K562 (cell line): ENCODE measurements at regions not wholly inside any gene's neighbourhood (a gene's known extent, or its start where the extent isn't known, plus 50 kb on each side); places are given as distances from the start of the nearest gene placed in this dataset.

ENCODE experiments used
- TRIM28 ChIP-seq: fragments of 450-650 bp; IDR thresholded peaks from 2 replicates; pipeline ENCODE4 v1.6.1; 2017
- TF ChIP-seq, protein P1 (sequence below): fragments of 250-450 bp; sonication (Bioruptor Pico); IDR thresholded peaks from 2 replicates; pipeline ENCODE4 v1.4.0; 2020
- TF ChIP-seq, protein P2 (sequence below): fragments of 200-800 bp; sonication (Bioruptor generic); IDR thresholded peaks from 2 replicates; pipeline ENCODE4 v1.6.1; 2017; ENCODE audit warnings: missing genetic modification characterization, missing compliant biosample characterization

DNA sequence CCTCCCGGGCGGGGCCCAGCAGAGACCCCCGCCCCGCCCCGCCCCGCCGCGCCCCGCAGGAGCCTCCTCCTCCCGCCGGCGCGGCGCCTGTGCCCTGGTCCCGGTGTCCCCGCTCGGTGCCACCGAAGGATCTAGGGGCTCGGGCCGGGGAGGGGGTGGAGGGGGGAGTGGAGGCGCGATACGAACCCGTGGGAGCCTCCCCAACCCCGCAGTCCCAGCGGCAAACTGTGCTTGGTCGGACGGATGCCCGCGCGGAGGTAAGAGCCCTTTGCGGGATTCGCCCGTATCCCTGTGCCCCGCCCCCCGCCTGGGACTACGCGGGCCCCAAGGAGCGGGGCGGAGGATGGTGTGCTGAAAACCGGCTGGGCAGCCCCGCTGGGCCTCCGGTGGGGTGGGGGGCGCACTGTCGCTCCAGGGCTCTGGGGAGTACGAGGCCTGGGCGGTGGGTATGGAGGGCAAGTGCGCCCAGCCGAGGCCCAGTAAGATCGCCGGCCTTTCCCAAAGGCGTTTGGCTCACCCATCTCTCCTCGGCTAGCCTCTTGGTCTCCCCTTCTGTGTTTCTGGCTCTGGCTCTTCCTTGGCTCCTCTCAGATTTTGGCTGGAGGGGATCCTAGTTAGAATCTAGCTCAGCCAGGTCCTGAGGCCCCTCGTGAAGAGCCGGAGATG, 65.6 kb upstream of the POLG start (continued):
- TF ChIP-seq, protein P1, sequence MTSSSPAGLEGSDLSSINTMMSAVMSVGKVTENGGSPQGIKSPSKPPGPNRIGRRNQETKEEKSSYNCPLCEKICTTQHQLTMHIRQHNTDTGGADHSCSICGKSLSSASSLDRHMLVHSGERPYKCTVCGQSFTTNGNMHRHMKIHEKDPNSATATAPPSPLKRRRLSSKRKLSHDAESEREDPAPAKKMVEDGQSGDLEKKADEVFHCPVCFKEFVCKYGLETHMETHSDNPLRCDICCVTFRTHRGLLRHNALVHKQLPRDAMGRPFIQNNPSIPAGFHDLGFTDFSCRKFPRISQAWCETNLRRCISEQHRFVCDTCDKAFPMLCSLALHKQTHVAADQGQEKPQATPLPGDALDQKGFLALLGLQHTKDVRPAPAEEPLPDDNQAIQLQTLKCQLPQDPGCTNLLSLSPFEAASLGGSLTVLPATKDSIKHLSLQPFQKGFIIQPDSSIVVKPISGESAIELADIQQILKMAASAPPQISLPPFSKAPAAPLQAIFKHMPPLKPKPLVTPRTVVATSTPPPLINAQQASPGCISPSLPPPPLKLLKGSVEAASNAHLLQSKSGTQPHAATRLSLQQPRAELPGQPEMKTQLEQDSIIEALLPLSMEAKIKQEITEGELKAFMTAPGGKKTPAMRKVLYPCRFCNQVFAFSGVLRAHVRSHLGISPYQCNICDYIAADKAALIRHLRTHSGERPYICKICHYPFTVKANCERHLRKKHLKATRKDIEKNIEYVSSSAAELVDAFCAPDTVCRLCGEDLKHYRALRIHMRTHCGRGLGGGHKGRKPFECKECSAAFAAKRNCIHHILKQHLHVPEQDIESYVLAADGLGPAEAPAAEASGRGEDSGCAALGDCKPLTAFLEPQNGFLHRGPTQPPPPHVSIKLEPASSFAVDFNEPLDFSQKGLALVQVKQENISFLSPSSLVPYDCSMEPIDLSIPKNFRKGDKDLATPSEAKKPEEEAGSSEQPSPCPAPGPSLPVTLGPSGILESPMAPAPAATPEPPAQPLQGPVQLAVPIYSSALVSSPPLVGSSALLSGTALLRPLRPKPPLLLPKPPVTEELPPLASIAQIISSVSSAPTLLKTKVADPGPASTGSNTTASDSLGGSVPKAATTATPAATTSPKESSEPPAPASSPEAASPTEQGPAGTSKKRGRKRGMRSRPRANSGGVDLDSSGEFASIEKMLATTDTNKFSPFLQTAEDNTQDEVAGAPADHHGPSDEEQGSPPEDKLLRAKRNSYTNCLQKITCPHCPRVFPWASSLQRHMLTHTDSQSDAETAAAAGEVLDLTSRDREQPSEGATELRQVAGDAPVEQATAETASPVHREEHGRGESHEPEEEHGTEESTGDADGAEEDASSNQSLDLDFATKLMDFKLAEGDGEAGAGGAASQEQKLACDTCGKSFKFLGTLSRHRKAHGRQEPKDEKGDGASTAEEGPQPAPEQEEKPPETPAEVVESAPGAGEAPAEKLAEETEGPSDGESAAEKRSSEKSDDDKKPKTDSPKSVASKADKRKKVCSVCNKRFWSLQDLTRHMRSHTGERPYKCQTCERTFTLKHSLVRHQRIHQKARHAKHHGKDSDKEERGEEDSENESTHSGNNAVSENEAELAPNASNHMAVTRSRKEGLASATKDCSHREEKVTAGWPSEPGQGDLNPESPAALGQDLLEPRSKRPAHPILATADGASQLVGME (CRISPR knock-in tag) = 0 out of 2 replicates have a peak, but pooled peaks have one; percentile 43
- no peak for TF ChIP-seq TRIM28
- TF ChIP-seq, protein P2, sequence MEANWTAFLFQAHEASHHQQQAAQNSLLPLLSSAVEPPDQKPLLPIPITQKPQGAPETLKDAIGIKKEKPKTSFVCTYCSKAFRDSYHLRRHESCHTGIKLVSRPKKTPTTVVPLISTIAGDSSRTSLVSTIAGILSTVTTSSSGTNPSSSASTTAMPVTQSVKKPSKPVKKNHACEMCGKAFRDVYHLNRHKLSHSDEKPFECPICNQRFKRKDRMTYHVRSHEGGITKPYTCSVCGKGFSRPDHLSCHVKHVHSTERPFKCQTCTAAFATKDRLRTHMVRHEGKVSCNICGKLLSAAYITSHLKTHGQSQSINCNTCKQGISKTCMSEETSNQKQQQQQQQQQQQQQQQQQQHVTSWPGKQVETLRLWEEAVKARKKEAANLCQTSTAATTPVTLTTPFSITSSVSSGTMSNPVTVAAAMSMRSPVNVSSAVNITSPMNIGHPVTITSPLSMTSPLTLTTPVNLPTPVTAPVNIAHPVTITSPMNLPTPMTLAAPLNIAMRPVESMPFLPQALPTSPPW (CRISPR knock-in tag) = peak; percentile 55
- TF ChIP-seq, all 486 proteins: peak for 6
